CD14-positive monocyte (primary cell): ENCODE measurements at regions not wholly inside any gene's neighbourhood (a gene's known extent, or its start where the extent isn't known, plus 50 kb on each side); places are given as distances from the start of the nearest gene placed in this dataset.

Experiments used
- DNase-seq, 3 donors: peaks; one replicate each; pipeline ENCODE4 v3.0.0-alpha.2; 2011 to 2022
- H2AFZ ChIP-seq: 2 replicates; pipeline ENCODE4 v1.6.0; 2012; ENCODE audit warnings: mild to moderate bottlenecking, low read depth, low read length, inconsistent platforms; ENCODE audit not compliant: insufficient read depth, poor library complexity, severe bottlenecking
- H3K27ac ChIP-seq, 2 donors: 1 replicate in 1 of 2; 2 replicates in 1 of 2; pipeline ENCODE4 v1.5.1; 2012 to 2013; ENCODE audit warnings: low read length in 2 of 2, control low read depth in 1 of 2, inconsistent platforms in 1 of 2, low read depth in 1 of 2, mild to moderate bottlenecking in 1 of 2
- H3K27me3 ChIP-seq, 2 donors: one replicate each; pipeline versions ENCODE4 v1.6.0 to v1.6.1; 2011 to 2013; ENCODE audit warnings: low read length in 2 of 2; ENCODE audit not compliant: control insufficient read depth in 2 of 2, insufficient read depth in 2 of 2
- H3K36me3 ChIP-seq, 2 donors: replicated peaks in 1 of 2; 1 replicate in 1 of 2; 2 replicates in 1 of 2; pipeline versions ENCODE4 v1.5.1 to v1.6.1; 2012 to 2013; ENCODE audit warnings: low read length in 2 of 2, control low read depth in 1 of 2, inconsistent platforms in 1 of 2, mild to moderate bottlenecking in 1 of 2; ENCODE audit not compliant: insufficient read depth in 2 of 2, control insufficient read depth in 1 of 2
- H3K4me1 ChIP-seq, 2 donors: 1 replicate in 1 of 2; 2 replicates in 1 of 2; pipeline versions ENCODE4 v1.5.1 to v1.6.1; 2012 to 2013; ENCODE audit warnings: low read length in 2 of 2, control low read depth in 1 of 2, inconsistent platforms in 1 of 2, mild to moderate bottlenecking in 1 of 2, moderate library complexity in 1 of 2; ENCODE audit not compliant: insufficient read depth in 2 of 2, control insufficient read depth in 1 of 2
- H3K4me2 ChIP-seq: replicated peaks from 2 replicates; pipeline ENCODE3; 2012; ENCODE audit warnings: low read length, moderate library complexity, mild to moderate bottlenecking; ENCODE audit not compliant: poor library complexity, severe bottlenecking; ENCODE audit errors: extremely low read depth
- H3K4me3 ChIP-seq, 3 experiments: fragments of 200-600 bp in 1 of 3; sonication (generic) in 1 of 3; replicated peaks in 1 of 3; 1 replicate in 2 of 3; 2 replicates in 1 of 3; pipeline ENCODE4 v1.5.1; 2011 to 2013; ENCODE audit warnings: low read length in 3 of 3, mild to moderate bottlenecking in 3 of 3, control low read depth in 2 of 3, low read depth in 2 of 3, inconsistent platforms in 1 of 3, moderate library complexity in 1 of 3
- H3K79me2 ChIP-seq: 2 replicates; pipeline ENCODE4 v1.6.0; 2012; ENCODE audit warnings: mild to moderate bottlenecking, control low read depth, inconsistent platforms, low read length, moderate library complexity; ENCODE audit not compliant: insufficient read depth
- H3K9ac ChIP-seq: 2 replicates; pipeline ENCODE4 v1.6.0; 2017; ENCODE audit warnings: low read length, mild to moderate bottlenecking; ENCODE audit not compliant: insufficient read depth, poor library complexity, severe bottlenecking
- H3K9me3 ChIP-seq, 2 donors: replicated peaks in 1 of 2; 1 replicate in 1 of 2; 2 replicates in 1 of 2; pipeline versions ENCODE4 v1.5.1 to v1.6.1; 2012 to 2013; ENCODE audit warnings: low read length in 2 of 2, control low read depth in 1 of 2; ENCODE audit not compliant: control insufficient read depth in 1 of 2, insufficient read depth in 1 of 2
- H4K20me1 ChIP-seq: 2 replicates; pipeline ENCODE4 v1.6.0; 2012; ENCODE audit warnings: mild to moderate bottlenecking, low read length, control low read depth, moderate library complexity; ENCODE audit not compliant: insufficient read depth
- H3K27ac Mint-ChIP-seq, 7 donors: one replicate each; pipeline ENCODE4 v1.8.0; 2020; ENCODE audit warnings: mild to moderate bottlenecking in 7 of 7, mixed read lengths in 7 of 7, moderate library complexity in 6 of 7, inconsistent platforms in 2 of 7
- H3K27me3 Mint-ChIP-seq, 3 donors: one replicate each; pipeline ENCODE4 v1.8.0; 2021 to 2022; ENCODE audit warnings: low read depth in 3 of 3, mild to moderate bottlenecking in 3 of 3, mixed read lengths in 3 of 3, moderate library complexity in 3 of 3, inconsistent platforms in 1 of 3
- H3K36me3 Mint-ChIP-seq, 2 donors: one replicate each; pipeline ENCODE4 v1.8.0; 2020; ENCODE audit warnings: mixed read lengths in 2 of 2, inconsistent platforms in 1 of 2, mild to moderate bottlenecking in 1 of 2
- H3K4me1 Mint-ChIP-seq: one replicate; pipeline ENCODE4 v1.8.0; 2020; ENCODE audit warnings: mild to moderate bottlenecking, mixed read lengths
- H3K4me3 Mint-ChIP-seq, 2 donors: one replicate each; pipeline ENCODE4 v1.8.0; 2020; ENCODE audit warnings: mild to moderate bottlenecking in 2 of 2, mixed read lengths in 2 of 2, moderate library complexity in 1 of 2
- H3K9me3 Mint-ChIP-seq, 7 donors: one replicate each; pipeline ENCODE4 v1.8.0; 2020 to 2022; ENCODE audit warnings: mixed read lengths in 7 of 7, mild to moderate bottlenecking in 6 of 7, moderate library complexity in 6 of 7, inconsistent platforms in 2 of 7
- CTCF ChIP-seq: fragments of 200-600 bp; IDR thresholded peaks from one replicate; pipeline ENCODE4 v1.8.0; 2022; ENCODE audit warnings: antibody characterized with exemption, mild to moderate bottlenecking
- WGBS: methylation state at CpG from one replicate; pipeline ENCODE4 v1.1.5; 2013; ENCODE audit warnings: missing lambda C conversion rate; ENCODE audit not compliant: insufficient coverage; 5-methylcytosine and 5-hydroxymethylcytosine counted together
- intact Hi-C, 2 donors: fragments of 100-400 bp; cut with micrococcal nuclease; formaldehyde crosslinking; loops; one replicate each; pipeline versions ENCODE4 v1.15.0 to v1.15.1; 2023

- TF ChIP-seq CTCF, result no peak
- intact Hi-C loops, result no loop called here
- DNase-seq, result no peak
- Mint-ChIP-seq H3K36me3 (no peaks in the 10 kb centered on the region), H3K27ac (no peak overlapping the region), H3K9me3 (peaks cover 0 to 4% (median 2%) of the 10 kb centered on the region in 7 donors), H3K4me1 (peaks cover 8% of the 10 kb centered on the region), H3K27me3 (peaks cover 0 to 2% (median 0%) of the 10 kb centered on the region in 3 donors), H3K4me3 (no peak overlapping the region)
- Histone ChIP-seq H3K79me2 (no peaks in the 10 kb centered on the region), H3K4me1 (no peaks in the 10 kb centered on the region), H3K9ac (no peak overlapping the region), H2AFZ (no peak overlapping the region), H3K27me3 (no peaks in the 10 kb centered on the region), H3K4me3 (no peak overlapping the region), H3K36me3 (no peaks in the 10 kb centered on the region), H3K9me3 (no peaks in the 10 kb centered on the region), H3K4me2 (no peak overlapping the region), H3K27ac (no peak overlapping the region), H4K20me1 (no peaks in the 10 kb centered on the region)
Measured at GRCh38 chr3:178059119-178059518, 477.1 kb upstream of the KCNMB2 start.

- no peak overlapping the region for H3K4me2 ChIP-seq
- no peaks in the 10 kb centered on the region for H3K27me3 ChIP-seq
- H2AFZ ChIP-seq, result no peak overlapping the region
- H3K36me3 Mint-ChIP-seq, result no peaks in the 10 kb centered on the region
- no peak for TF ChIP-seq CTCF
- H4K20me1 ChIP-seq, result no peaks in the 10 kb centered on the region
- H3K27ac ChIP-seq, result no peak overlapping the region
- no peaks in the 10 kb centered on the region for H3K79me2 ChIP-seq
- peaks cover 6% of the 10 kb centered on the region for H3K4me1 Mint-ChIP-seq
- peaks cover 0 to 2% (median 0%) of the 10 kb centered on the region in 3 donors for H3K27me3 Mint-ChIP-seq
- H3K4me1 ChIP-seq, result no peaks in the 10 kb centered on the region
- H3K36me3 ChIP-seq, result no peaks in the 10 kb centered on the region
- no peak overlapping the region for H3K4me3 Mint-ChIP-seq
- DNase-seq, result no peak
- WGBS, result 100% methylated on average over 1 of the region's 6 CpGs
- no peak overlapping the region for H3K9ac ChIP-seq
- H3K27ac Mint-ChIP-seq, result no peak overlapping the region
- intact Hi-C loops, result no loop called here
- no peak overlapping the region for H3K4me3 ChIP-seq
- H3K9me3 ChIP-seq, result no peaks in the 10 kb centered on the region
- H3K9me3 Mint-ChIP-seq, result peaks cover 0 to 3% (median 0%) of the 10 kb centered on the region in 7 donors
Measured at GRCh38 chr3:178059836-178060235, 476.4 kb upstream of the KCNMB2 start.
